Adrenal gland (tissue), 5 donors: ENCODE measurements at regions not wholly inside any gene's neighbourhood (a gene's known extent, or its start where the extent isn't known, plus 50 kb on each side); places are given as distances from the start of the nearest gene placed in this dataset.

Source experiments
- POLR2A ChIP-seq, 2 donors: fragments of 450-650 bp; IDR thresholded peaks; one replicate each; pipeline ENCODE4 v1.6.1; 2017; ENCODE audit warnings: antibody characterized with exemption in 2 of 2, mild to moderate bottlenecking in 2 of 2, moderate library complexity in 1 of 2
- TF ChIP-seq, protein P1 (sequence below), 6 experiments: fragments of 450-650 bp in 4 of 6; fragments of 200-600 bp in 2 of 6; sonication (generic) in 1 of 6; IDR thresholded peaks; 1 replicate in 5 of 6; 2 replicates in 1 of 6; pipeline versions ENCODE4 v1.5.1 to v1.8.0; 2016 to 2021; ENCODE audit warnings: antibody characterized with exemption in 6 of 6, mild to moderate bottlenecking in 2 of 6, moderate library complexity in 1 of 6
- donor health status: DM: no; HTN: no; CAD: no.

- TF ChIP-seq, protein P1, sequence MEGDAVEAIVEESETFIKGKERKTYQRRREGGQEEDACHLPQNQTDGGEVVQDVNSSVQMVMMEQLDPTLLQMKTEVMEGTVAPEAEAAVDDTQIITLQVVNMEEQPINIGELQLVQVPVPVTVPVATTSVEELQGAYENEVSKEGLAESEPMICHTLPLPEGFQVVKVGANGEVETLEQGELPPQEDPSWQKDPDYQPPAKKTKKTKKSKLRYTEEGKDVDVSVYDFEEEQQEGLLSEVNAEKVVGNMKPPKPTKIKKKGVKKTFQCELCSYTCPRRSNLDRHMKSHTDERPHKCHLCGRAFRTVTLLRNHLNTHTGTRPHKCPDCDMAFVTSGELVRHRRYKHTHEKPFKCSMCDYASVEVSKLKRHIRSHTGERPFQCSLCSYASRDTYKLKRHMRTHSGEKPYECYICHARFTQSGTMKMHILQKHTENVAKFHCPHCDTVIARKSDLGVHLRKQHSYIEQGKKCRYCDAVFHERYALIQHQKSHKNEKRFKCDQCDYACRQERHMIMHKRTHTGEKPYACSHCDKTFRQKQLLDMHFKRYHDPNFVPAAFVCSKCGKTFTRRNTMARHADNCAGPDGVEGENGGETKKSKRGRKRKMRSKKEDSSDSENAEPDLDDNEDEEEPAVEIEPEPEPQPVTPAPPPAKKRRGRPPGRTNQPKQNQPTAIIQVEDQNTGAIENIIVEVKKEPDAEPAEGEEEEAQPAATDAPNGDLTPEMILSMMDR (IDR thresholded peaks at IDR 0.05) = no peak
- TF ChIP-seq POLR2A (IDR thresholded peaks at IDR 0.05) = no peak
These were observed 141.2 kb upstream of the KIF5B start for GRCh38 chr10:32197423-32197822.
